Erythroblast (primary cell): ENCODE measurements at regions not wholly inside any gene's neighbourhood (a gene's known extent, or its start where the extent isn't known, plus 50 kb on each side); places are given as distances from the start of the nearest gene placed in this dataset.

Experiments used
- GATA1 ChIP-seq: IDR thresholded peaks from 2 replicates; pipeline ENCODE4 v1.6.1; 2011; ENCODE audit warnings: low read depth, mild to moderate bottlenecking, control low read depth, low read length, moderate library complexity
- POLR2A ChIP-seq: IDR thresholded peaks from 2 replicates; pipeline ENCODE4 v1.6.1; 2011; ENCODE audit warnings: mild to moderate bottlenecking, low read length

GRCh38 chr10:61029411-61029810 lies 85.4 kb upstream of the RHOBTB1 start:
- TF ChIP-seq POLR2A (no peak), GATA1 (no peak)
